B cell (primary cell): ENCODE measurements at regions not wholly inside any gene's neighbourhood (a gene's known extent, or its start where the extent isn't known, plus 50 kb on each side); places are given as distances from the start of the nearest gene placed in this dataset.

Experiments
- EZH2 ChIP-seq: IDR thresholded peaks from 2 replicates; pipeline ENCODE4 v1.6.1; 2012; ENCODE audit warnings: borderline replicate concordance, low read depth, mild to moderate bottlenecking, moderate library complexity, low read length; ENCODE audit not compliant: insufficient read depth, poor library complexity, severe bottlenecking
- TF ChIP-seq, protein P1 (sequence below): fragments of 200-600 bp; IDR thresholded peaks from one replicate; pipeline ENCODE4 v1.8.0; 2022; ENCODE audit warnings: antibody characterized with exemption, mild to moderate bottlenecking

DNA sequence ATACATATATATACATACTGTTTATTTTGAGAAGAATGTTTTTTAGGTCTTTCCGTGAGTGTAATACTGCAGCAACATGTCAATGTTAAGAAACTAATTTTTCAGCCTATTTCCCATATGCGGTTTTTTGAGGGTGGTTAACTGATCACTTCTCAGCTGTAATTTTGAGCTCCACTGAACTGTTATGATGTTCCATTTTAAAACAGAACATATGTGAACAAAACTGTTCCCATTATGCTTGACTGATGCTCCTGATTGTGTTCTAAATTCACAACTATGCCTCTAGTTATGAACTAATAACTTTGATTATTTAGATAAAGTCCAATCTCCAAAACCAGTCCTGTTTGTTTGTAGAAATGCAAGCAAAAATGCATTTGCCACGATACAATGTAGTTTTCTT, 511.2 kb upstream of the FSIP2 start:
- TF ChIP-seq, protein P1, sequence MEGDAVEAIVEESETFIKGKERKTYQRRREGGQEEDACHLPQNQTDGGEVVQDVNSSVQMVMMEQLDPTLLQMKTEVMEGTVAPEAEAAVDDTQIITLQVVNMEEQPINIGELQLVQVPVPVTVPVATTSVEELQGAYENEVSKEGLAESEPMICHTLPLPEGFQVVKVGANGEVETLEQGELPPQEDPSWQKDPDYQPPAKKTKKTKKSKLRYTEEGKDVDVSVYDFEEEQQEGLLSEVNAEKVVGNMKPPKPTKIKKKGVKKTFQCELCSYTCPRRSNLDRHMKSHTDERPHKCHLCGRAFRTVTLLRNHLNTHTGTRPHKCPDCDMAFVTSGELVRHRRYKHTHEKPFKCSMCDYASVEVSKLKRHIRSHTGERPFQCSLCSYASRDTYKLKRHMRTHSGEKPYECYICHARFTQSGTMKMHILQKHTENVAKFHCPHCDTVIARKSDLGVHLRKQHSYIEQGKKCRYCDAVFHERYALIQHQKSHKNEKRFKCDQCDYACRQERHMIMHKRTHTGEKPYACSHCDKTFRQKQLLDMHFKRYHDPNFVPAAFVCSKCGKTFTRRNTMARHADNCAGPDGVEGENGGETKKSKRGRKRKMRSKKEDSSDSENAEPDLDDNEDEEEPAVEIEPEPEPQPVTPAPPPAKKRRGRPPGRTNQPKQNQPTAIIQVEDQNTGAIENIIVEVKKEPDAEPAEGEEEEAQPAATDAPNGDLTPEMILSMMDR = no peak
- no peak for TF ChIP-seq EZH2
